Hepatocyte (in vitro differentiated cells): ENCODE measurements at regions not wholly inside any gene's neighbourhood (a gene's known extent, or its start where the extent isn't known, plus 50 kb on each side); places are given as distances from the start of the nearest gene placed in this dataset.

Experiments
- DNase-seq: peaks from one replicate; pipeline ENCODE4 v3.0.0-alpha.2; 2016; ENCODE audit warnings: low spot score
- H2AFZ ChIP-seq: fragments of 200-600 bp; sonication (generic); 2 replicates; pipeline ENCODE4 v1.6.0; 2016; ENCODE audit warnings: antibody characterized with exemption, mild to moderate bottlenecking
- H3K27ac ChIP-seq: fragments of 200-600 bp; sonication (generic); 2 replicates; pipeline ENCODE4 v1.5.1; 2016; ENCODE audit warnings: mild to moderate bottlenecking
- H3K27me3 ChIP-seq: fragments of 200-600 bp; sonication (generic); 2 replicates; pipeline ENCODE4 v1.6.1; 2016
- H3K36me3 ChIP-seq: fragments of 200-600 bp; sonication (generic); replicated peaks from 2 replicates; pipeline ENCODE4 v1.5.1; 2016; ENCODE audit warnings: low read depth; ENCODE audit not compliant: insufficient read depth
- H3K4me1 ChIP-seq: fragments of 200-600 bp; sonication (generic); 2 replicates; pipeline ENCODE4 v1.5.1; 2016; ENCODE audit warnings: mild to moderate bottlenecking, moderate library complexity; ENCODE audit not compliant: insufficient read depth
- H3K4me2 ChIP-seq: fragments of 200-600 bp; sonication (generic); 2 replicates; pipeline ENCODE4 v1.6.0; 2016
- H3K4me3 ChIP-seq: fragments of 200-600 bp; sonication (generic); 2 replicates; pipeline ENCODE4 v1.5.1; 2016; ENCODE audit warnings: mild to moderate bottlenecking
- H3K79me2 ChIP-seq: fragments of 200-600 bp; sonication (generic); 2 replicates; pipeline ENCODE4 v1.6.0; 2017; ENCODE audit warnings: mild to moderate bottlenecking
- H3K9me2 ChIP-seq: fragments of 200-600 bp; sonication (generic); replicated peaks from 2 replicates; pipeline ENCODE4 v1.6.0; 2017; ENCODE audit warnings: mild to moderate bottlenecking; ENCODE audit not compliant: insufficient read depth
- H3K9me3 ChIP-seq: fragments of 200-600 bp; sonication (generic); 2 replicates; pipeline ENCODE4 v1.5.1; 2016; ENCODE audit warnings: low read depth, mild to moderate bottlenecking
- H4K20me1 ChIP-seq: fragments of 200-600 bp; sonication (generic); 2 replicates; pipeline ENCODE4 v1.6.0; 2016; ENCODE audit warnings: mild to moderate bottlenecking; ENCODE audit not compliant: insufficient read depth, poor library complexity, severe bottlenecking
- EZH2 ChIP-seq: fragments of 200-600 bp; sonication (generic); IDR thresholded peaks from 2 replicates; pipeline ENCODE4 v1.6.1; 2016; ENCODE audit warnings: antibody characterized with exemption, mild to moderate bottlenecking, borderline replicate concordance
- EZH2phosphoT487 ChIP-seq: fragments of 200-600 bp; sonication (generic); IDR thresholded peaks from one replicate; pipeline ENCODE4 v1.6.1; 2018; ENCODE audit warnings: antibody characterized with exemption, mild to moderate bottlenecking, low read depth, moderate library complexity; ENCODE audit not compliant: unreplicated experiment, severe bottlenecking
- whole genome bisulfite sequencing: methylation state at CpG from one replicate; pipeline ENCODE4 v1.1.6; 2016; ENCODE audit warnings: low lambda C conversion rate; ENCODE audit errors: missing lambda C conversion rate; 5-methylcytosine and 5-hydroxymethylcytosine counted together
- TF ChIP-seq, protein P1 (sequence below): fragments of 200-600 bp; sonication (generic); IDR thresholded peaks from 2 replicates; pipeline ENCODE4 v1.5.1; 2016; ENCODE audit warnings: antibody characterized with exemption, mild to moderate bottlenecking; ENCODE audit not compliant: poor library complexity

DNA sequence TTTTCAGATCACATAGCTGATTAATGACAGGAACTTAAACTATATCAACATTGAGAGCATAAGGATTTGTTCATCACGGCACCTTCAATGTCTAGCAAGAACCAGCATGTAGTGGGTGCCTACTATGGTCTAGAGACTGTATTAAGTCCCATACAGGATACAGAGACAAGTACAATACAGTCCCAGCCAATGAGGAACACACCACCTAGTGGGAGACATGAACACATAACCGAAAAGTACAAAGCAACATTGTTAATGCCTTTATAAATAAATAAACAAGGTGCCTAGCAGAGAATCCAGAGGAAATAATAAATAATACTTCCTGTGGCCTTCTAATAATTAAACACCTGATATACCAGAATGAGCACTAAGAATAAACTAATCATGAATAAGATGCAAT, 87.7 kb upstream of the OPCML start:
- Histone ChIP-seq H3K27ac (no peak overlapping the region), H3K4me3 (no peak overlapping the region), H3K4me1 (peaks cover 5% of the 10 kb centered on the region), H3K79me2 (no peaks in the 10 kb centered on the region), H2AFZ (no peak overlapping the region), H3K27me3 (no peaks in the 10 kb centered on the region), H4K20me1 (no peaks in the 10 kb centered on the region), H3K4me2 (no peak overlapping the region), H3K9me2 (no peaks in the 10 kb centered on the region), H3K36me3 (no peaks in the 10 kb centered on the region), H3K9me3 (no peaks in the 10 kb centered on the region)
- peak; percentile 30 for DNase-seq
- WGBS = 51% methylated on average over 2 of the region's 2 CpGs
- TF ChIP-seq EZH2phosphoT487 = no peak
- TF ChIP-seq, protein P1, sequence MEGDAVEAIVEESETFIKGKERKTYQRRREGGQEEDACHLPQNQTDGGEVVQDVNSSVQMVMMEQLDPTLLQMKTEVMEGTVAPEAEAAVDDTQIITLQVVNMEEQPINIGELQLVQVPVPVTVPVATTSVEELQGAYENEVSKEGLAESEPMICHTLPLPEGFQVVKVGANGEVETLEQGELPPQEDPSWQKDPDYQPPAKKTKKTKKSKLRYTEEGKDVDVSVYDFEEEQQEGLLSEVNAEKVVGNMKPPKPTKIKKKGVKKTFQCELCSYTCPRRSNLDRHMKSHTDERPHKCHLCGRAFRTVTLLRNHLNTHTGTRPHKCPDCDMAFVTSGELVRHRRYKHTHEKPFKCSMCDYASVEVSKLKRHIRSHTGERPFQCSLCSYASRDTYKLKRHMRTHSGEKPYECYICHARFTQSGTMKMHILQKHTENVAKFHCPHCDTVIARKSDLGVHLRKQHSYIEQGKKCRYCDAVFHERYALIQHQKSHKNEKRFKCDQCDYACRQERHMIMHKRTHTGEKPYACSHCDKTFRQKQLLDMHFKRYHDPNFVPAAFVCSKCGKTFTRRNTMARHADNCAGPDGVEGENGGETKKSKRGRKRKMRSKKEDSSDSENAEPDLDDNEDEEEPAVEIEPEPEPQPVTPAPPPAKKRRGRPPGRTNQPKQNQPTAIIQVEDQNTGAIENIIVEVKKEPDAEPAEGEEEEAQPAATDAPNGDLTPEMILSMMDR = peak; percentile 50

- Histone ChIP-seq H3K79me2 (no peaks in the 10 kb centered on the region), H4K20me1 (no peaks in the 10 kb centered on the region), H3K36me3 (no peaks in the 10 kb centered on the region), H3K4me3 (no peak overlapping the region), H3K9me2 (no peaks in the 10 kb centered on the region), H3K4me1 (peaks cover 5% of the 10 kb centered on the region), H3K27me3 (no peaks in the 10 kb centered on the region), H3K9me3 (no peaks in the 10 kb centered on the region), H2AFZ (no peak overlapping the region), H3K27ac (no peak overlapping the region), H3K4me2 (no peak overlapping the region)
- DNase-seq = peak; percentile 29
- no peak for TF ChIP-seq EZH2phosphoT487
- no peak for TF ChIP-seq EZH2
- TF ChIP-seq, protein P1 = peak; percentile 7
- WGBS = 19% methylated on average over 2 of the region's 2 CpGs
Measured at GRCh38 chr11:133619397-133619796, 87.1 kb upstream of the OPCML start.

DNA sequence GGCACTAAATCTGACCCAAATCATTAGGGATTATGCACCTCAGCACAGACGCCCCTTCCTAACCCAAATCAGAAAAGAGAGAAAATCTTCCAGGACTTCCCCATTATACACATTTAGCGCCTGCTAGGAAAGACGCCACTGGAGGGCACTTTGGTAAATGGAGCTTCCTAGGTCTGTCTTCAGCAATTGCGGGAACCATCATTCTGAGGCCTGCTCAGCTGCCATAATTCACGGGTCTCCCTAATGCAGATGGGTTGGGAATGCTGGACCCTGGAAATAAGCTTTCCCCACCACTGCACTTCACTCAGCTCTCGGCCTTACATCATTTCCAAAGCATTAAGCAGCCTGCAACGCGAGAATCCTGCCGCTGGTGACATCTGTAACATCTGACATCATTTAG, 86.2 kb upstream of the OPCML start:
- Histone ChIP-seq H3K79me2 (no peaks in the 10 kb centered on the region), H3K9me2 (no peaks in the 10 kb centered on the region), H3K4me3 (no peak overlapping the region), H3K9me3 (no peaks in the 10 kb centered on the region), H3K4me1 (peaks cover 5% of the 10 kb centered on the region), H3K4me2 (no peak overlapping the region), H4K20me1 (no peaks in the 10 kb centered on the region), H2AFZ (no peak overlapping the region), H3K36me3 (no peaks in the 10 kb centered on the region), H3K27ac (no peak overlapping the region), H3K27me3 (no peaks in the 10 kb centered on the region)
- 70% methylated on average over 9 of the region's 9 CpGs for WGBS
- no peak for DNase-seq
- TF ChIP-seq, protein P1 = no peak
- no peak for TF ChIP-seq EZH2phosphoT487
- TF ChIP-seq EZH2 = no peak

DNA sequence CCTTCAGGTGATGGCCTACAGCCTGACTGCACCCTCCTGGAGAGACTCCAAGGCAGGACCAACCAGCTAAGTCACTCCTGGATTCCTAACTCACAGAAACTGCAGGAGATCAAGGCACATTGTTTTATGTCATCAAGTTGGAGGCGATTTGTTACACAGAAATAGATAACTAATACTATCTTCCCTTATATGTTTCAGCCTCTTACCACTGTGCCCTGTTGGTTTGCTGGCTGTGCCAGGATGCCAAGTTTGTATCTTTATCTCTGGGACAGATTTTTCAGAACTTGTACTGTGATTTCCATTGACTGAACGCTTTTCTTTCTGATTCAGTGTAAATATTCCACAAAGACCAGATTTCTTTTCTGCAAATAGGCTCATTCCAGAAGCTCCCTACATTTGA, 76.2 kb upstream of the OPCML start:
- Histone ChIP-seq H2AFZ (no peak overlapping the region), H3K4me2 (no peak overlapping the region), H3K4me3 (no peak overlapping the region), H3K9me3 (no peaks in the 10 kb centered on the region), H3K27ac (no peak overlapping the region), H3K36me3 (no peaks in the 10 kb centered on the region), H3K4me1 (no peaks in the 10 kb centered on the region), H3K27me3 (no peaks in the 10 kb centered on the region), H4K20me1 (no peaks in the 10 kb centered on the region), H3K9me2 (no peaks in the 10 kb centered on the region), H3K79me2 (no peaks in the 10 kb centered on the region)
- no peak for DNase-seq
- 57% methylated on average over 2 of the region's 2 CpGs for WGBS
- TF ChIP-seq, protein P1 = no peak
- TF ChIP-seq EZH2phosphoT487 = no peak
- no peak for TF ChIP-seq EZH2
